SK-N-SH treated with all-trans-retinoic acid at 6 μM for 48 hours (cell line): ENCODE measurements at regions not wholly inside any gene's neighbourhood (a gene's known extent, or its start where the extent isn't known, plus 50 kb on each side); places are given as distances from the start of the nearest gene placed in this dataset.

Experiments
- ATAC-seq: fragments of 200-7000 bp; cut with Tn5 transposase; 3 replicates; pipeline ENCODE4 v1.9.1; 2020; ENCODE audit warnings: mild to moderate bottlenecking, moderate library complexity
- ARNTL ChIP-seq: fragments of 450-650 bp; formaldehyde crosslinking; IDR thresholded peaks from 2 replicates; pipeline ENCODE4 v1.5.0; 2020; ENCODE audit warnings: low read depth, mild to moderate bottlenecking, moderate library complexity, borderline replicate concordance
- BACH2 ChIP-seq: fragments of 250-450 bp; sonication (Bioruptor Pico); IDR thresholded peaks from 2 replicates; pipeline ENCODE4 v1.9.0; 2021; ENCODE audit warnings: mild to moderate bottlenecking, borderline replicate concordance
- CSDC2 ChIP-seq: fragments of 250-450 bp; sonication (Bioruptor Pico); IDR thresholded peaks from 2 replicates; pipeline ENCODE4 v1.5.0; 2020; ENCODE audit warnings: mild to moderate bottlenecking, moderate library complexity
- ESRRG ChIP-seq: fragments of 250-450 bp; sonication (Bioruptor Pico); IDR thresholded peaks from 2 replicates; pipeline ENCODE4 v1.6.1; 2021; ENCODE audit warnings: mild to moderate bottlenecking
- GLIS3 ChIP-seq: fragments of 250-450 bp; sonication (Bioruptor Pico); IDR thresholded peaks from 2 replicates; pipeline ENCODE4 v1.5.0; 2020; ENCODE audit warnings: mild to moderate bottlenecking, moderate library complexity
- PATZ1 ChIP-seq: fragments of 250-450 bp; sonication (Bioruptor Pico); IDR thresholded peaks from 2 replicates; pipeline ENCODE4 v1.8.0; 2020; ENCODE audit warnings: mild to moderate bottlenecking, moderate library complexity, borderline replicate concordance
- POU6F1 ChIP-seq: fragments of 250-450 bp; sonication (Bioruptor Pico); IDR thresholded peaks from 2 replicates; pipeline ENCODE4 v1.8.0; 2021; ENCODE audit warnings: low read depth, mild to moderate bottlenecking, moderate library complexity, borderline replicate concordance
- PPARA ChIP-seq: fragments of 250-450 bp; sonication (Bioruptor Pico); IDR thresholded peaks from 2 replicates; pipeline ENCODE4 v1.5.0; 2020; ENCODE audit warnings: mild to moderate bottlenecking, borderline replicate concordance
- TCF4 ChIP-seq: fragments of 250-450 bp; sonication (Bioruptor Pico); IDR thresholded peaks from 2 replicates; pipeline ENCODE4 v1.8.0; 2021; ENCODE audit warnings: mild to moderate bottlenecking, moderate library complexity, borderline replicate concordance
- TOX ChIP-seq: fragments of 250-450 bp; sonication (Bioruptor Pico); IDR thresholded peaks from 2 replicates; pipeline ENCODE4 v1.8.0; 2021; ENCODE audit warnings: mild to moderate bottlenecking, moderate library complexity, borderline replicate concordance
- ZC3H10 ChIP-seq: fragments of 250-450 bp; sonication (Bioruptor Pico); IDR thresholded peaks from 2 replicates; pipeline ENCODE4 v1.5.1; 2021; ENCODE audit warnings: mild to moderate bottlenecking, moderate library complexity
- ZFP30 ChIP-seq: fragments of 450-650 bp; formaldehyde crosslinking; IDR thresholded peaks from 2 replicates; pipeline ENCODE4 v1.5.0; 2022; ENCODE audit warnings: mild to moderate bottlenecking, moderate library complexity
- ZNF565 ChIP-seq: fragments of 450-650 bp; formaldehyde crosslinking; conservative IDR thresholded peaks from 2 replicates; pipeline ENCODE4 v1.5.0; 2020; ENCODE audit warnings: low read depth, mild to moderate bottlenecking, moderate library complexity
- ZNF70 ChIP-seq: fragments of 450-650 bp; formaldehyde crosslinking; IDR thresholded peaks from 2 replicates; pipeline ENCODE4 v1.5.0; 2020; ENCODE audit warnings: mild to moderate bottlenecking, moderate library complexity
- ZNF8 ChIP-seq: fragments of 450-650 bp; formaldehyde crosslinking; IDR thresholded peaks from 2 replicates; pipeline ENCODE4 v1.5.0; 2020; ENCODE audit warnings: mild to moderate bottlenecking, moderate library complexity
- TF ChIP-seq, protein P1 (sequence below): fragments of 250-450 bp; sonication (Bioruptor Pico); IDR thresholded peaks from 2 replicates; pipeline ENCODE4 v1.5.0; 2020; ENCODE audit warnings: mild to moderate bottlenecking, moderate library complexity
- TF ChIP-seq, protein P2 (sequence below): fragments of 250-450 bp; sonication (Bioruptor Pico); IDR thresholded peaks from 2 replicates; pipeline ENCODE4 v1.5.1; 2021; ENCODE audit warnings: mild to moderate bottlenecking, moderate library complexity

GRCh38 chr10:84896909-84897308, 568.5 kb downstream of the CCSER2 start:
- TF ChIP-seq POU6F1 (CRISPR knock-in tag), result no peak
- no peak for TF ChIP-seq PPARA (CRISPR knock-in tag)
- TF ChIP-seq ARNTL (CRISPR knock-in tag), result no peak
- TF ChIP-seq ESRRG (CRISPR knock-in tag), result no peak
- no peak for TF ChIP-seq BACH2 (CRISPR knock-in tag)
- no peak for TF ChIP-seq ZNF565 (CRISPR knock-in tag)

GRCh38 chr10:84899268-84899667, 570.9 kb downstream of the CCSER2 start:
- ATAC-seq, result no peak
- TF ChIP-seq GLIS3, result no peak
- no peak for TF ChIP-seq ZFP30 (CRISPR knock-in tag)
- TF ChIP-seq ZNF8, result no peak
- TF ChIP-seq ZC3H10, result no peak
- TF ChIP-seq ARNTL (CRISPR knock-in tag), result no peak
- TF ChIP-seq ZNF70 (CRISPR knock-in tag), result no peak
- no peak for TF ChIP-seq PPARA (CRISPR knock-in tag)

More at GRCh38 chr10:84896909-84897308, 568.5 kb downstream of the CCSER2 start:
- ATAC-seq, result no peak

DNA sequence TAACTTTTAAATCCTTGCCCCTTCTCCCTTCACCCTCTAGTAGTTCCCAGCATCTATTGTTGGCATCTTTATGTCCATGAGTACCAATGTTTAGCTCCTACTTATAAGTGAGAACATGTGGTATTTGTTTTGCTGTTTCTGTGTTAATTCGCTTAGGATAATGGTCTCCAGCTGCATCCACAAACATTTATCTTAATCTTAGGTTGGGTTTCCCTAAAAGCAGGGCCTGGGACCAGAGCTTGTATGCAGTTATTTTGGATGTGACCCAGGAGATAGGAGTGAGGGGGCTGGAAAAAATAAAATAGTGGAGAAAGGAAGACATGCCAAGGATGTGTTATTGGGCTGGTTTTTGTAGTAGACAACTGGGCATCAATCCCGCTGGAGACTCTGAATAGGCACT, 571.8 kb downstream of the CCSER2 start:
- no peak; the same call in 2 of the 3 replicates for ATAC-seq
- peak; percentile 99 for TF ChIP-seq TCF4 (CRISPR knock-in tag)
- TF ChIP-seq, protein P1, sequence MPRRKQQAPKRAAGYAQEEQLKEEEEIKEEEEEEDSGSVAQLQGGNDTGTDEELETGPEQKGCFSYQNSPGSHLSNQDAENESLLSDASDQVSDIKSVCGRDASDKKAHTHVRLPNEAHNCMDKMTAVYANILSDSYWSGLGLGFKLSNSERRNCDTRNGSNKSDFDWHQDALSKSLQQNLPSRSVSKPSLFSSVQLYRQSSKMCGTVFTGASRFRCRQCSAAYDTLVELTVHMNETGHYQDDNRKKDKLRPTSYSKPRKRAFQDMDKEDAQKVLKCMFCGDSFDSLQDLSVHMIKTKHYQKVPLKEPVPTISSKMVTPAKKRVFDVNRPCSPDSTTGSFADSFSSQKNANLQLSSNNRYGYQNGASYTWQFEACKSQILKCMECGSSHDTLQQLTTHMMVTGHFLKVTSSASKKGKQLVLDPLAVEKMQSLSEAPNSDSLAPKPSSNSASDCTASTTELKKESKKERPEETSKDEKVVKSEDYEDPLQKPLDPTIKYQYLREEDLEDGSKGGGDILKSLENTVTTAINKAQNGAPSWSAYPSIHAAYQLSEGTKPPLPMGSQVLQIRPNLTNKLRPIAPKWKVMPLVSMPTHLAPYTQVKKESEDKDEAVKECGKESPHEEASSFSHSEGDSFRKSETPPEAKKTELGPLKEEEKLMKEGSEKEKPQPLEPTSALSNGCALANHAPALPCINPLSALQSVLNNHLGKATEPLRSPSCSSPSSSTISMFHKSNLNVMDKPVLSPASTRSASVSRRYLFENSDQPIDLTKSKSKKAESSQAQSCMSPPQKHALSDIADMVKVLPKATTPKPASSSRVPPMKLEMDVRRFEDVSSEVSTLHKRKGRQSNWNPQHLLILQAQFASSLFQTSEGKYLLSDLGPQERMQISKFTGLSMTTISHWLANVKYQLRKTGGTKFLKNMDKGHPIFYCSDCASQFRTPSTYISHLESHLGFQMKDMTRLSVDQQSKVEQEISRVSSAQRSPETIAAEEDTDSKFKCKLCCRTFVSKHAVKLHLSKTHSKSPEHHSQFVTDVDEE (CRISPR knock-in tag), result peak; percentile 89
- TF ChIP-seq ARNTL (CRISPR knock-in tag), result no peak
- TF ChIP-seq, protein P2, sequence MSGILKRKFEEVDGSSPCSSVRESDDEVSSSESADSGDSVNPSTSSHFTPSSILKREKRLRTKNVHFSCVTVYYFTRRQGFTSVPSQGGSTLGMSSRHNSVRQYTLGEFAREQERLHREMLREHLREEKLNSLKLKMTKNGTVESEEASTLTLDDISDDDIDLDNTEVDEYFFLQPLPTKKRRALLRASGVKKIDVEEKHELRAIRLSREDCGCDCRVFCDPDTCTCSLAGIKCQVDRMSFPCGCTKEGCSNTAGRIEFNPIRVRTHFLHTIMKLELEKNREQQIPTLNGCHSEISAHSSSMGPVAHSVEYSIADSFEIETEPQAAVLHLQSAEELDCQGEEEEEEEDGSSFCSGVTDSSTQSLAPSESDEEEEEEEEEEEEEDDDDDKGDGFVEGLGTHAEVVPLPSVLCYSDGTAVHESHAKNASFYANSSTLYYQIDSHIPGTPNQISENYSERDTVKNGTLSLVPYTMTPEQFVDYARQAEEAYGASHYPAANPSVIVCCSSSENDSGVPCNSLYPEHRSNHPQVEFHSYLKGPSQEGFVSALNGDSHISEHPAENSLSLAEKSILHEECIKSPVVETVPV (CRISPR knock-in tag), result no peak
- 0 out of 2 replicates have a peak, but pooled peaks have one; percentile 44 for TF ChIP-seq ZNF8
- TF ChIP-seq TOX (CRISPR knock-in tag), result no peak
- no peak for TF ChIP-seq BACH2 (CRISPR knock-in tag)
- no peak for TF ChIP-seq PATZ1 (CRISPR knock-in tag)

GRCh38 chr10:84901885-84902284, 573.5 kb downstream of the CCSER2 start:
- ATAC-seq, result no peak
- TF ChIP-seq ARNTL (CRISPR knock-in tag), result no peak
- TF ChIP-seq PPARA (CRISPR knock-in tag), result no peak
- TF ChIP-seq ZNF70 (CRISPR knock-in tag), result no peak
- no peak for TF ChIP-seq ZFP30 (CRISPR knock-in tag)
- TF ChIP-seq, protein P1 (CRISPR knock-in tag), result no peak
- no peak for TF ChIP-seq CSDC2 (CRISPR knock-in tag)
- TF ChIP-seq ZNF565 (CRISPR knock-in tag), result no peak
